ENCODE measurements at regions not wholly inside any gene's neighbourhood (a gene's known extent, or its start where the extent isn't known, plus 50 kb on each side); places are given as distances from the start of the nearest gene placed in this dataset.

DNA sequence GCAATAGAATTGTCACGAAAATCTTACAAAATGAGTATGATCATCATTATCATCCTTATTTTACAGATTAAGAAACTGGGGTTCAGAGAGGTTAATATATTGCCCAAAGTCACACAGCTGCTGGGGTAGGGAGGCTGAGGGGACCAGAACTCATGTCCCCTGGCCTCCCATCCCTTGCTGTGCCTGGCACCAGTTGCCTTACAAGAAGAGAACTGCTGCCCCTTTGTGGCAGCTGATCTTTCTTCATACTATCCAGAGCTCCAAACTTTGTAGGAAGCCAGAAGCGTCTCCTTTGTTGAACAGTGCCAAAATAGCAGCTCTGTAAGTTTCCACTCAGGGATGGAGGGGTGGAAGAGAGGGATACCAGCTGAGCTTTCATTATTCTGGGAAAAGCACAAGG is 236.8 kb upstream of the TBC1D5 start:
- no peak overlapping the region for H3K9ac ChIP-seq (ENCODE audit: control insufficient read depth, extremely low read depth, insufficient read depth, low read length)
- H3K36me3 ChIP-seq (ENCODE audit: control insufficient read depth in 2 of 2, extremely low read depth in 1 of 2, insufficient read depth in 2 of 2, low read length in 2 of 2): no peaks in the 10 kb centered on the region
- no peaks in the 10 kb centered on the region for H3K27me3 ChIP-seq (ENCODE audit: control insufficient read depth, extremely low read depth, insufficient read depth, low read length)
- H4K20me1 ChIP-seq (ENCODE audit: control insufficient read depth, extremely low read depth, insufficient read depth, low read length): no peaks in the 10 kb centered on the region
- no peak overlapping the region for H2AFZ ChIP-seq (ENCODE audit: control insufficient read depth, low read length)
- H3K9me3 ChIP-seq (ENCODE audit: control insufficient read depth, low read depth, low read length): no peaks in the 10 kb centered on the region
- no peak overlapping the region for H3K27ac ChIP-seq (ENCODE audit: control insufficient read depth, insufficient read depth, low read length)
- H3K9me1 ChIP-seq (ENCODE audit: control insufficient read depth, extremely low read depth, insufficient read depth, low read length): no peaks in the 10 kb centered on the region
- dilution Hi-C loops (cut with MboI; ENCODE audit: extremely low pct_ligation_motif_present, low sequenced_read_pairs): no loop called here
- no peak for FAIRE-seq
- TF ChIP-seq, protein P1, sequence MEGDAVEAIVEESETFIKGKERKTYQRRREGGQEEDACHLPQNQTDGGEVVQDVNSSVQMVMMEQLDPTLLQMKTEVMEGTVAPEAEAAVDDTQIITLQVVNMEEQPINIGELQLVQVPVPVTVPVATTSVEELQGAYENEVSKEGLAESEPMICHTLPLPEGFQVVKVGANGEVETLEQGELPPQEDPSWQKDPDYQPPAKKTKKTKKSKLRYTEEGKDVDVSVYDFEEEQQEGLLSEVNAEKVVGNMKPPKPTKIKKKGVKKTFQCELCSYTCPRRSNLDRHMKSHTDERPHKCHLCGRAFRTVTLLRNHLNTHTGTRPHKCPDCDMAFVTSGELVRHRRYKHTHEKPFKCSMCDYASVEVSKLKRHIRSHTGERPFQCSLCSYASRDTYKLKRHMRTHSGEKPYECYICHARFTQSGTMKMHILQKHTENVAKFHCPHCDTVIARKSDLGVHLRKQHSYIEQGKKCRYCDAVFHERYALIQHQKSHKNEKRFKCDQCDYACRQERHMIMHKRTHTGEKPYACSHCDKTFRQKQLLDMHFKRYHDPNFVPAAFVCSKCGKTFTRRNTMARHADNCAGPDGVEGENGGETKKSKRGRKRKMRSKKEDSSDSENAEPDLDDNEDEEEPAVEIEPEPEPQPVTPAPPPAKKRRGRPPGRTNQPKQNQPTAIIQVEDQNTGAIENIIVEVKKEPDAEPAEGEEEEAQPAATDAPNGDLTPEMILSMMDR (optimal IDR thresholded peaks at IDR 0.05 in 1 of 3, IDR thresholded peaks at IDR 0.05 in 1 of 3, conservative IDR thresholded peaks at IDR 0.05 in 1 of 3; ENCODE audit: extremely low read depth in 1 of 3, insufficient read depth in 2 of 3, low read length in 3 of 3): peak; percentile 11 to 49 (median 25)
- TF ChIP-seq EZH2 (IDR thresholded peaks at IDR 0.05; ENCODE audit: low read length): no peak
- no peak overlapping the region for H3K4me3 ChIP-seq (ENCODE audit: control insufficient read depth in 2 of 3, extremely low read depth in 1 of 3, insufficient read depth in 2 of 3, low read depth in 1 of 3, low read length in 3 of 3)
- no peaks in the 10 kb centered on the region for H3K79me2 ChIP-seq (ENCODE audit: control insufficient read depth, insufficient read depth, low read length)
- no peaks in the 10 kb centered on the region for H3K4me1 ChIP-seq (ENCODE audit: control insufficient read depth, extremely low read depth, insufficient read depth, low read length)
- DNase-seq (ENCODE audit: low read depth, low spot score): no peak
- H3K4me2 ChIP-seq (ENCODE audit: control insufficient read depth, extremely low read depth, insufficient read depth, low read depth, low read length): no peak overlapping the region

DNA sequence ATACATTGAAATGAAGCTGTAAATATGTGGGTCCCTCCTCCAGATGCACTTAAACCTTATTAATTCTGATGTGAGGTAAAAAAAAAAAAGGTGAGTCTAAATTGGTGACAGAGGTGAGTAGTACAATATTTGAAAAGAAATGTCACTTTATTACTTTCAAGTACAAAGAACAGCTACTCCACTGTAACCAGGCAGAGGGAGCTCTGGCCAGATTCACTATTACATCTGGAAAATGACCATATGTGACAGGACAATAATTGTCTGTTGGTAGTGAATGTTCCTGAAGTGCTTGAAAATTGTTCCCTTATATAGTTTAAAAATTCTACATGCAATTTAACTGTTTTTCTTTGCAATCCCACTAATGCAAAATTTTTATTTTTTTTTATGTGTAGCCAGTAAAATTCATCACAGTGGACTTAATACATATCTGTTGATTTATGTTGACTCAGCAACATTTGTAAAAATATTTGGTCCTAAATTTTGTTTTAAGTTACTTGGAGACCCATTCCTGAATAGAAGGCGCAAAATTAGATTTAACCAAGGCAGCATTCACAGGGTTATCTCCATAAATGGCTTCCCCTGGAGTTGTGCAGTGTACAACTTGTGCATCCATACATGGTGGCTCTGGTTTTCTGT is 231.9 kb upstream of the TBC1D5 start:
- TF ChIP-seq, protein P1 (optimal IDR thresholded peaks at IDR 0.05 in 1 of 3, IDR thresholded peaks at IDR 0.05 in 1 of 3, conservative IDR thresholded peaks at IDR 0.05 in 1 of 3; ENCODE audit: extremely low read depth in 1 of 3, insufficient read depth in 2 of 3, low read length in 3 of 3): peak in 1 of 3 experiments; percentile 9
- TF ChIP-seq EZH2 (IDR thresholded peaks at IDR 0.05; ENCODE audit: low read length): no peak

More for the DNA sequence above, 231.9 kb upstream of the TBC1D5 start:
- no peak for FAIRE-seq
- dilution Hi-C loops (cut with MboI; ENCODE audit: extremely low pct_ligation_motif_present, low sequenced_read_pairs): no loop called here
- Histone ChIP-seq H3K4me2 (ENCODE audit: control insufficient read depth, extremely low read depth, insufficient read depth, low read depth, low read length) (no peak overlapping the region), H3K4me3 (ENCODE audit: control insufficient read depth in 2 of 3, extremely low read depth in 1 of 3, insufficient read depth in 2 of 3, low read depth in 1 of 3, low read length in 3 of 3) (no peak overlapping the region), H3K36me3 (ENCODE audit: control insufficient read depth in 2 of 2, extremely low read depth in 1 of 2, insufficient read depth in 2 of 2, low read length in 2 of 2) (no peaks in the 10 kb centered on the region), H3K4me1 (ENCODE audit: control insufficient read depth, extremely low read depth, insufficient read depth, low read length) (no peaks in the 10 kb centered on the region), H3K9me1 (ENCODE audit: control insufficient read depth, extremely low read depth, insufficient read depth, low read length) (no peaks in the 10 kb centered on the region), H3K9ac (ENCODE audit: control insufficient read depth, extremely low read depth, insufficient read depth, low read length) (no peak overlapping the region), H3K27me3 (ENCODE audit: control insufficient read depth, extremely low read depth, insufficient read depth, low read length) (no peaks in the 10 kb centered on the region), H4K20me1 (ENCODE audit: control insufficient read depth, extremely low read depth, insufficient read depth, low read length) (no peaks in the 10 kb centered on the region), H3K79me2 (ENCODE audit: control insufficient read depth, insufficient read depth, low read length) (no peaks in the 10 kb centered on the region), H3K9me3 (ENCODE audit: control insufficient read depth, low read depth, low read length) (no peaks in the 10 kb centered on the region), H3K27ac (ENCODE audit: control insufficient read depth, insufficient read depth, low read length) (no peak overlapping the region), H2AFZ (ENCODE audit: control insufficient read depth, low read length) (no peak overlapping the region)
- DNase-seq (ENCODE audit: low read depth, low spot score): no peak
